HTR-8/SVneo (cell line): ENCODE measurements at regions not wholly inside any gene's neighbourhood (a gene's known extent, or its start where the extent isn't known, plus 50 kb on each side); places are given as distances from the start of the nearest gene placed in this dataset.
A peak's percentile ranks its signal among the peaks of the same experiment; 100 is the strongest.

ENCODE experiments used
- DNase-seq: peaks from one replicate; pipeline ENCODE4 v3.0.0; 2011; ENCODE audit warnings: low spot score, mixed read lengths; ENCODE audit not compliant: insufficient read length
- FAIRE-seq: peaks from 2 replicates; lab custom pipeline; 2011; peaks lifted over from hg19 to GRCh38; lab: Jason Lieb, UNC

DNA sequence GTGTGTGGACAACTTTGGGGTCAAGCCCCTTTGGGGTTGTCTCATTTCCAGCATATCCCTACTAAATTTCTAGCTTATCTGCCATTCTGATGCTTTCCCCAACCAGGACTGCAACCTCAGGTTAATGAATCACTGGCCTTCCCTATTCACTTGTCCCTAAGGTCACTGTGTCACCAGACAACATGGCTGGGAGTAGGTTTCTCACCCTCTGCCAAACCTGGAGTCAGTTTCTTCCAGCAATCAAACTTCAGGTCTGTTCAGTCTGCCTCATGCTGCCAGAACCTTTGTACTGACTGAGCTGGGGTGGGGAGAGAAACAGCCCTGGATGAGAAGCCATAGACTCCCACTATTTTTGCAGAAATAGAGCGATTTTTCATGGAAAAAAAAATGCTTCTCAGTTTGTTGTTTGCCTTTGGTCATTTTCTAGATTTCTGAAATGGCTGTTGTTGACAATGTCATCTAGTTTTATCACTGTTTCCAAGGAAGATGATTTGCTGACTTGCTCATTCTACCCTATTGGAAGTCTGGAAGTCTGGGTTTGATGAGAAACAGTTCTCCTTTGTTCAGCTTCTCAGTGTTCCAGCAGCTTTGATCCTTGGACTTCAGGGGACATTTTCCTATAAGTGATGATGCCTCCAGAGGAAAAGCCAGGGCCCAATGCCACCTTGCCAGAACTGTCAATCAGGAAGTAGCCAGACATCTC, 74.8 kb upstream of the IL12A start:
- DNase-seq (no peak), FAIRE-seq (no peak)

DNA sequence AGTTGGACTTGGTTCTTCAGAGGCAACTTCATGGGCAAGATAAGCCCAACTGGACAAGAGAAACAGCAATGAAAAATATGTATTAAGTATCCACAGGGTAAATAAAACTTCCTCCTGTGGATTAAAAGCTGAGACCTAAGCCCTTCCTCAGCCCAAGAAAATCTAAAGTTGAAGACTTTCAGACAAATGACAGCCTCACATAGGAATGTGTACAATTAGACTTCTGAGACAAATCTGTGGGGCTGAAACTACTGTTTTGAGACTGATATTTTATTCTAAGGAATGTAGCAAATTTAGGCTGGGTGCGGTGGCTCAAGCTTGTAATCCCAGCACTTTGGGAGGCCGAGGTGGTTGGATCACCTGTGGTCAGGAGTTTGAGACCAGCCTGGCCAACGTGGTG, 74.2 kb upstream of the IL12A start:
- DNase-seq (no peak), FAIRE-seq (no peak)

DNA sequence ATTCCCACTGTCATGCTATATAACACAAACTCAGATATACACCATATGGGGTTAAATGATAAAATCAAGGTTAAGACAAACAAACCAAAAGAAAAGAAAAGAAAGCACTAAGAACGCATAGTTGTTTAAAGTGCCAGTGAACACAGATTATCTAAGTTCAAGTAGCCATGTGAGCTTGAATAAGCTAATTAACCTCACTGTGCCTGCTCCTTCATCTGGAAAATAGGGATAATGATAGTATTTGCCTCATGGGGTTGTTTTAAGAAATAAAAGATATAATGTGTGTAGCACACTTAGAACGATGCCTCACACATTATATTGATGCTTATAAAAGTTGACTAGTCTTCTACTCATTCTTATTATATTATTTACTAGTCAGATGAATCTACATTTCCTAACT, 72.6 kb upstream of the IL12A start:
- DNase-seq (no peak), FAIRE-seq (no peak)

DNA sequence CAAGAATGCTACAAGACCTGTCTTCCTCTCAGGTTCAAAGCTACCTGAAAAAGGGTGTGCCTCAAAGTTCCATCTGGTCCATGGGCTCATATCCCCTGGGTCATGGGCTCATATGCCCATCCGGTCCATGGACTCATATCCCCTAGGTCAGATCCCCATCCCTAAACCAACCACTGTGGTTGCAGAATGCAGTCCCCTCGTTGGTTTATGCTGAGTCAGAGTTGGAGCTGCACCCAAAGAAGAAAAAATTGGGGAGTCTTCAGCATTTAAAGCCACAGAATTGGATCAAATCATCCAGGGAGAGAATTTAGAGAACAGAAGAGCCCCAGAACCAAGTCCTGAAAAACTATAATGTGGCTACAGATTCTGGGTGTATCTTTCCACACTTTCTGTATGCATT, 71.5 kb upstream of the IL12A start:
- no peak for FAIRE-seq
- no peak for DNase-seq

DNA sequence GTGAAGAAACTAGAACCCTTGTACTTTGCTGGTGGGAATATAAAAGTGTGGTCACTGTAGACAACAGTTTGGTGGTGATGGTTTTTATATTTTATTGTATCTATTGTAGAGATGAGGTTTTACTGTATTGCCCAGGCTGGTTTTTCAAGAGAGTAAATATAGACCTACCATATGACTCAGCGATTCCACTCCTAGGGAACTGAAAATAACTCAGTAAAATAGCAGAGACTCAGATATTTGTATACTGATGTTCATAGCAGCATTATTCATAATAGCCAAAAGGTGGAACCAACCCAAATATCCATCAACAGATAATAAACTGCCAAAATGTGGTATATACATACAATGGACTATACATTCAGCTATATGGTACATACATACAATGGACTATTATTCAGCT, 68.8 kb upstream of the IL12A start:
- FAIRE-seq (no peak), DNase-seq (no peak)

DNA sequence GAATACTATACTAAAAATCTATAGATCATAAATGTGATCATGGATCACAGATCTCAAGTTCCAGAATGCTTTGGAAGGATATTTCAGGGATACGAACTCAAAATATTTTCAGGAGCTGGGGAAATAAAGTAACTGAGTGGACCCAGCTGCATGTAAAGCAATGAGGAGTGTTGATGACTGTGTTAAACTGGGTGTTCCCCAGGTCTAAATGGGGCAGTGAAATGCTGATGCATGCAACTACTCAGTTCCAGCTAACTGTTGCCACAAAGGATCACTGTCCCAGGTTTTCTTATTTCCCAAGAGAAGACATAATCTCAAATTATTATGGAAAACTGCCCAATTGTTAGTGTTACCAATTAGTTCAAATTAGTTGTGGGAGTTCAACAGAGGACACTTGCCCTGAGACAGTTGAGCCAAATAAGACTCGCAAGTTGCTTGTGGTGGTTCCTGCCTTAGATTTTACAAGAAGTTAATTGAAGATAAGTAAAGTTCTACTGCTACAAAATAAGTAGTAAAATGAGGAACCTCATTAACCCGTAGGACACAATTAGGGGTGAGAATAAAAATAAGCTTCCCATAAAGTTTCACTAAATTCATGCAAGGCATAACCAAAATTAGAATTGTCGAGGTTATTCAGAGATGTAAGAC, 66.3 kb upstream of the IL12A start:
- DNase-seq: no peak
- FAIRE-seq: no peak

DNA sequence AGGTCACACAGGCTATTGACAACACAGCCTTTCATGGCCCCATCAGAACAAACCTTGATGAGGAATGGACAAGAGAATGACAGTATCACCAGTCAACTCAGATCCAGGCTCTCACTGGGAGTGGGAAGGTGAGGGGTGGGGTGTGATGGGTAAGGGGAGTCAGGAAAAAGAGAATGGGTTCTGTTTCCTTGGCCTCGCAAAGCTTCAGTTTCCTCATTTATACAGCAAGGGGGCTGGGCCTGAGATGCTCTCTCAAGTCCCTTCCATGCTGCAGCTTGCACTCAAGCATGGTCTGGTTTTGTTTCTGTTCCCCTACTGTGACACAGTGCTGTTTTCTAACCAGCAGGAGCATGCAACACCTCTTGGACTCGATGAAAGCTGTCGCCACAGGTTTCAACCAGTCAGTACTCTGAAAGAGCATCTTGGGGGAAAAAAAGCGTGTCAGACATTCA, 65.7 kb upstream of the IL12A start:
- no peak for DNase-seq
- FAIRE-seq: no peak

DNA sequence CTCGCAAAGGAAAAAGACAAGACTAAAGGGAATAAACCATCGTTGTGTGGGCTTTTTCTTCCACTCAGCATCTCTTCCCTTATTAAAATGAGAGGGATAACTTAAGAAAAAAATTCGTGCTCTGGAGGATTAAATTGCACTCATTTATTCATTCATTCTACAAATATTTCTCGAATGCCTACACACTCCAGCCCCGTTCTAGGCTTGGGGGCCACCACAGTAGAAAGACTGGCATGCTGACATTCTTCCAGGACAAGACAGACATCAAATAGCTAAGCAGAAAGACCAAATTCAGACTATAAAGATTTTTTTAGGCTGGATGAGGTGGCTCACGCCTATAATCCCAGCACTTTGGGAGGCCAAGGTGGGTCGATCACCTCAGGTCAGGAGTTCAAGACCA, 65.3 kb upstream of the IL12A start:
- no peak for DNase-seq
- FAIRE-seq: no peak

DNA sequence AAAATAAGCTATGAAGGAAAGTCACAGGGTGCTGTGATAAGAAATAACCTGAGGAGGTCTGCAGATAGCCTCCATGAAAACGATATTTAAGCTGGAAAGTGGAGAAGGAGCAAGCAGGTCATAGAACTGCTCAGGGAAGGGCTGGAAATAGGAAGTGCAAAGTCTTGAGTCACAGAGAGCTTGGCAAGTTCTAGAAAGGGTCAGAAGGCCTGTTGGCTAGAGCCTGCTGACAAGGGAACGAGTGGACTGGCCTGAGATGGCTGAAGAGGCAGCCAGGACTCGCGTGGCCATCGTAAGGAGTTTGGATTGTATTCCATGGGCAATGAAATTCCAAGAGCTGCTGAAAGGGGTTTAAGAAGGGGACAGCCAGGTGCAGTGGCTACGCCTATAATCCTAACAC, 64.7 kb upstream of the IL12A start:
- FAIRE-seq: no peak
- DNase-seq: no peak

DNA sequence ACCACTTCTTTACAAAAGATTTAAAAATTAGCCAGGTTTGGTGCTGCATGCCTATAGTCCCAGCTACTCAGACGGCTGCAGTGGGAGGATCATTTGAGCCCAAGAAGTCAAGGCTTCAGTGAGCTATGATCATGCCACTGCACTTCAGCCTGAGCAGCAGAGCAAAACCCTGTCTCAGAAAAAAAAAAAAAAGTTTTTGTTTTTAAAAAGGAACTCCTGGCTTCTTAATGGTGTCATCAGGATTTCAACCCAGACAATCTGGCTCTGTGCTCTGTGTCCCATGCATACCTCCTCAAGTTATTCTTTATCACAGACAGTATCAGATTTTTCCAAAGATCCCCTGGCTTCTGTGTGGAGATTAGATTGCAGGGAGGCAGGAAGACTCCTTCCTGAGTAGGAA, 64.2 kb upstream of the IL12A start:
- FAIRE-seq: no peak

DNA sequence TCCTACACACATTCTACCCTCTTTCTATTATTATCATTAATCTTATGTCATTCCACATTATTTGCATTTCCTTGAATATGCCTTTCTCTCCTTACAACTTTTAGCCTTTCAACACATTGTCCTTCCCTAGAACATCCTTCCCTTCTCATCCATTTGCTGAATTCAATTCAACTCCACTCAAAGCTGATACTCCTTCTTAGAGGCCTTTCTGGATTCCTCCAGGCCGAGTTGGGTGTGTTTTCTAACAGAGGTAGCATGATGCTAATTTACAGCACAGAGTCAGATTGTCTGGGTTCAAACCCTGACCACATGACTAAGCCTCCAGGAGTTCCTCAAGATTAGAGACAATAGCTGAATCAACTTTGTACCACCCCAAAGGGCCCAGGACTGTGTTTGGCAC, 63.4 kb upstream of the IL12A start:
- DNase-seq (no peak), FAIRE-seq (no peak)

More for the DNA sequence above, 64.2 kb upstream of the IL12A start:
- no peak for DNase-seq

DNA sequence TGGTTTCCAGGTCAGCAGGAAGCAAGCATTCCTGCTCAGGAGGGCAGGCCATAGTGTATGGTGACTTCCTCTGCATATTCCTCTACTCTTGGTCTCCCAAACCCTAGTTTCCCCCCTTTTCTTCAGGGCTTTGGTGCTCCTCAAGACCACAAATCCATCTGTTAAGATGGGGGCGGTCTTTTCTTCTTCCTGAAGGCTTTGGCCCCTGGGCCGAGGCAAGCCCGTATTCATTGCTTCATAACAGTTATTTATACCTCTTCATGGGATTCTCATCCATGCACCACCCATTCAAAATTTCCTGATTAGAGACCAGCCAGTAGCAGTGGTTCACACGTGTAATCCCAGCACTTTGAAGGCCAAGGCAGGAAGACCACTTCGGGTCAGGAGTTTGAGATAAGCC, 62.1 kb upstream of the IL12A start:
- DNase-seq (no peak), FAIRE-seq (no peak)

DNA sequence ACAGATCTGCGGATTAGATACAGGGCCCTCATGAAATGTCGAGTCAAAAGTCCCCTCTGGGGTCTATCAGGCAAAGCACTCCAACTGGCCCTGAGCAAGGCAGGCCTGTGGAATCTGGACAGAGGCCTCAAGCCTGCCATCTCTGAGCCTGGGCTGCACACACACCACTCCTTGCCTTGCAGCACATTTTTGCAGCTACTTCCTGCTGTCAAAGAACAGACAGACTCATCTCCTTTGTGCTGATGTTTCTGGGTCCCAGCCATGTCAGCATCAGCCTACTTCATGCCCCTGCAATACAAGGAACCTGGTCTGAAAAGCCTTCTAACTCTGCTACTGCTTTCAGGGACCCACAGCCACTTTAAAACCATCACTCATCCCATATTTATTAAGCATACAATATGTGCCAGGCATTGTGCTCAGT, 60.6 kb upstream of the IL12A start:
- DNase-seq (no peak), FAIRE-seq (no peak)

DNA sequence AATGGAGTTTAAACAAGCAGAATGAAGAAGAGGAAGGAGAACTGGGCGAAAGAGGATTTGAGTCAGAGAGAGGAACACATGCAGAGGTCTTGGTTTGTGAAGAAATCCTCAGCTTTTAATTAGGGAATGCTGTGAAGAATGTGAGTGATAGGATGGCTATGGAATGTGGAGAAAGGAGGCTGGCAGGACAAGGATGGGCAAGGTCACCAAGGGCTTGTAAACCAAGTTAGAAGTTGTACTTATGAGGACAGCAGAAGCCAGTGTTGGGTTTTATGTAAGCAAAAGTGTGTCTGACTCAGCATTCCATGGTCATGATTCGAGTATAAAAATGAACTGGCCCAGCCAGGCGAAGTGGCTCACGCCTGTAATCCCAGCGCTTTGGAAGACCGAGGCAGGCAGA, 60.0 kb upstream of the IL12A start:
- peak; percentile 72 for FAIRE-seq

DNA sequence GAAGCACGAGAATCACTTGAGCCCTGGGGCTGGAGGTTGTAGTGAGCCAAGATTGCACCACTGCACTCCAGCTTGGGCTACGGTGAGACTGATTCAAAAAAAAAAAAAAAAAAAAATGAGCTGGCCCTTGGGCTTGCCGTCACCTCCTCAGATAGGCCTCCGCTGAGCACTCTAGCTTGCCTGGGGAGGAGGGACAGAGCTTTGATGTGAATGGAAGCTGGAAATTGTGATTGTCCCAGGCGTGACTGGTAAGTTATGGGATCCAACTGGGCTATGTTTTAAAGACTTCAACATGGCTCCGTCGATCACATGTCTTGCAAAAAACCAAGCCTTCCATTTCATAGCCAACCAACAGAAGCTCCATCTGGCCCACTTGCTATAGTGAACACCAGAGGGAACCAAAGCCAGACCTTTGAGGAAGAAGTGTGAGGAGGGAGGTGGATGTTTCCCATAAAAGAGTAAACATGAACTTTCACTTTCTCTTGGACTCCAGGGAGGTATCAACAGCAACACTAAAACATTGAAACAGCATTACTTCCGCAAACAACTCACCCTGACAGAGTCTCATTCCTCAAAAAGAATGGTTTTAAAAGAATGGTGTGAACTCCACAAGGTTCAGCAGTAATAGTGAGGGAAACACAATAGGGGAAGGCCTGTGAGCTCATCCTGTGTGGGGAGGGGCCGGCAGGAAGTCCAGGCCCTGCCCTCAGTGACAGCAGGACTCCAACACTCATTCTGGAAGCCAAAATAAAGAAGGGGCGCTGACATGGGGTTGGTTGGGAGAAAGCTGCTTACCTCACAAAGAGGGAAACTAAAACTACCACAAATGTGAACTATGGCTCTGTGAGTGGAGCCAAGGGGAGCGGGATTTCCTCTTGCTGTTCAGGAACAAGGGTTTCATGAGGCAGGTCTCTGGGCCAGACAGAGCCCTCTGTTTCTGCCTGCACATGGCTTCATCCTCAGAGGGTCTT, 59.2 kb upstream of the IL12A start:
- DNase-seq (peak; percentile 63), FAIRE-seq (no peak)

More for the DNA sequence above, 60.0 kb upstream of the IL12A start:
- peak; percentile 79 for DNase-seq

DNA sequence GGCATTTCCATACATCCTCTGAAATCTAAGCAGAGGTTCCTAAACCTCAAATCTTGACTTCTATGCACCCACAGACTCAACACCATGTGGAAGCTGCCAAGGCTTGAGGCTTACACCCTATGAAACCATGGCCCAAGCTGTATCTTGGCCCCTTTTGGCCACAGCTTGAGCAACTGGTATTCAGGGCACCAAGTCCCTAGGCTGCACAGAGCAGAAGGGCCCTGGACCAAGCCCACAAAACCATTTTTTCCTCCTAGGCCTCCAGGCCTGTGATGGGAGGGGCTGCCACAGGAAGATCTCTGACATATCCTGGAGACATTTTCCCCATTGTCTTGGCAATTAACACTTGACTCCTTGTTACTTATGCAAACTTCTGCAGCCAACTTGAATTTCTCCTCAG, 54.4 kb upstream of the IL12A start:
- DNase-seq: no peak
- FAIRE-seq: no peak

DNA sequence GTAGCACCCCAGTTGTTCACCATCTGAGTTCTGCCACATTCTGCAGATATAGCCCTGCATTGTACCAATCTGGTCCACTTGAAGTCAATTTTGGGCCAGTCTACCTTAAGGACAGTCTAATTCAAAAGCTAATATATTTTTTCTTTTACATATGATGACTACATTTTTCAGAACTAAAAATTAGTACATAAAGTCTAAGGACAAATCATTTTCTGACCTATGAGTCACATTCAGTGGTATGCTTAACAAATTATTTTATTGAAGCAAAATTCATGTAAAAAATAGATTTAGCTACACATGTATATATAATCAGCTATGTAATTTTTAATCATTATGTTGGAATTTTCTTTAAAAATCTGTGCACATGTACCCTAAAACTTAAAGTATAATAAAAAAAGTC, 52.1 kb upstream of the IL12A start:
- no peak for DNase-seq
- no peak for FAIRE-seq

DNA sequence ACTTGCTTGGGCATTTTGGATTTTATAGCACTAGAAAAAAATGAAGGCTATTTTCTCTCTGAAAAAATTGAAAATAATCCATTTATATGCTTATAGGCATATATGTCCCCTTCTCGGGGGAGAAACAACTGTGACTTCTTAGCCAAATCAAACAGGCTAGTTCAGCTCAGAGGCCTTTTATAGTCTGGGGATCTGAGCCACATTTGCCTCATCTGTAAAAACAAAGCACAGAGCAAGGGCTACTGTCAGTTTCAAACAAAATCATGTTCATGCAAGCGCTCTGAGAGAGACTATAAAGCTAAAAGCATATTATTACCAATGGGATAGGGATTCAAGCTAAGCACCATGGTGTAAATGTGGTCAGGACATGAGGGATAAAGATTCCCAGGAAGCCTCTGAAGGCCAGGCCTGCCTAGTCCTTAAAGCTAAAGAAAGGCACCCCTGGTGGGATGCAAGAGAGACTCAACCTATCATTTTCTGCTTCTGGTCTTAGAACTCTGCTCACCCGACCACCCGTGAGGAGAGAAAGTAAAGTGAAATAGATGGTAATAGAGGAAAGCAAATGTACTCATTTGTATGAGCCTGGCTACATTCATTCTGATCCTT, 51.0 kb upstream of the IL12A start:
- no peak for FAIRE-seq
- DNase-seq: no peak

DNA sequence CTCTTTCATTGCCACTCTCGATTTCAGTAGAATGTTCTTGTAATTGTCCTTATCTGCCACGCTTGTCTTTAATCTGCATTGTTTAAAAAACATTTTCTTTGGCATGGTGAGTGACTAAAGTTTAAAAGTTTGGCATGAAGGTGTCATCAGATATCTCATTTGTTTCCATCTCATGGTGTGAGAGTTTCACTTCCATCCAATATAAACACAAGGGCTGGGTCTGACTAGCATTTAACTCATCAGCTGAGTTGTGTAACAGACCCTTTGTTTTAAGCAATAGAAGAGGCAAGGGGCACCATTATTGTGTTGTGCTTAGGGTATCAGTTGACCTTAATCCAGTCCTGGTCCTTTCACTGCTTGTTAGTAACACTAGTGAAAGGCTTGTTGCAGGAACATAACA, 49.9 kb upstream of the IL12A start:
- DNase-seq (no peak), FAIRE-seq (no peak)
